PC-3 (cell line): ENCODE measurements at regions not wholly inside any gene's neighbourhood (a gene's known extent, or its start where the extent isn't known, plus 50 kb on each side); places are given as distances from the start of the nearest gene placed in this dataset.

Experiments
- ATAC-seq: fragments of 200-7000 bp; cut with Tn5 transposase; 2 replicates; pipeline ENCODE4 v1.9.1; 2020; ENCODE audit warnings: mild to moderate bottlenecking, moderate library complexity
- BruUV-seq: library from RNA; stranded (reverse); fragments of 400-500 nt; replicated peaks from 2 replicates; lab custom pipeline; 2021; lab: Mats Ljungman, UMichigan
- CTCF ChIA-PET: fragments of 300-600 bp; sonication (Branson Sonifier 250); formaldehyde crosslinking; loops from one replicate; lab custom pipeline; 2022; ENCODE audit warnings: antibody characterized with exemption; lab: Charles Lee
- POLR2A ChIA-PET: fragments of 300-600 bp; sonication (Branson Sonifier 250); formaldehyde crosslinking; loops from one replicate; lab custom pipeline; 2022; ENCODE audit warnings: antibody characterized with exemption; ENCODE audit not compliant: unreplicated experiment; lab: Charles Lee
- DNase-seq: peaks from one replicate; pipeline ENCODE4 v3.0.0-alpha.2; 2015
- H2AFZ ChIP-seq: fragments of 300-600 bp; sonication (generic); 2 replicates; pipeline ENCODE4 v1.6.0; 2016; ENCODE audit warnings: antibody characterized with exemption, low read length
- H3F3A ChIP-seq: fragments of 300-600 bp; sonication (generic); one replicate; pipeline ENCODE4 v1.6.0; 2017; ENCODE audit warnings: antibody characterized with exemption, low read length, control low read depth, mild to moderate bottlenecking; ENCODE audit not compliant: unreplicated experiment
- H3K27ac ChIP-seq: fragments of 300-600 bp; sonication (generic); 2 replicates; pipeline ENCODE4 v1.5.1; 2016; ENCODE audit warnings: mild to moderate bottlenecking, low read length
- H3K27me3 ChIP-seq: fragments of 300-600 bp; sonication (generic); 2 replicates; pipeline ENCODE4 v1.6.1; 2016; ENCODE audit warnings: low read length, mixed read lengths
- H3K36me3 ChIP-seq: fragments of 300-600 bp; sonication (generic); 2 replicates; pipeline ENCODE4 v1.6.1; 2016; ENCODE audit warnings: low read depth, mixed run types, low read length, mixed read lengths
- H3K4me1 ChIP-seq: fragments of 300-600 bp; sonication (generic); 2 replicates; pipeline ENCODE4 v1.5.1; 2016; ENCODE audit warnings: low read length; ENCODE audit not compliant: insufficient read depth
- H3K4me2 ChIP-seq: fragments of 300-600 bp; sonication (generic); 2 replicates; pipeline ENCODE4 v1.6.0; 2016; ENCODE audit warnings: low read length
- H3K4me3 ChIP-seq: fragments of 300-600 bp; sonication (generic); 2 replicates; pipeline ENCODE4 v1.5.1; 2016; ENCODE audit warnings: mild to moderate bottlenecking, low read length, mixed read lengths
- H3K79me2 ChIP-seq: fragments of 300-600 bp; sonication (generic); 2 replicates; pipeline ENCODE4 v1.6.1; 2017; ENCODE audit warnings: low read length, mixed read lengths
- H3K9ac ChIP-seq: fragments of 300-600 bp; sonication (generic); 2 replicates; pipeline ENCODE4 v1.6.0; 2016; ENCODE audit warnings: mild to moderate bottlenecking, low read length
- H3K9me2 ChIP-seq: fragments of 300-600 bp; sonication (generic); replicated peaks from 2 replicates; pipeline ENCODE4 v1.6.1; 2016; ENCODE audit warnings: mixed run types, low read length, mixed read lengths
- H3K9me3 ChIP-seq: fragments of 300-600 bp; sonication (generic); 2 replicates; pipeline ENCODE4 v1.6.1; 2016; ENCODE audit warnings: low read length, mixed read lengths
- H4K20me1 ChIP-seq: fragments of 300-600 bp; sonication (generic); 2 replicates; pipeline ENCODE4 v1.6.1; 2016; ENCODE audit warnings: low read length, mixed read lengths
- EZH2 ChIP-seq: fragments of 300-600 bp; sonication (generic); IDR thresholded peaks from one replicate; pipeline ENCODE4 v1.6.1; 2017; ENCODE audit warnings: antibody characterized with exemption, mild to moderate bottlenecking, low read length; ENCODE audit not compliant: unreplicated experiment
- EZH2phosphoT487 ChIP-seq: fragments of 300-600 bp; sonication (generic); IDR thresholded peaks from 2 replicates; pipeline ENCODE4 v1.6.1; 2018; ENCODE audit warnings: mild to moderate bottlenecking, antibody characterized with exemption, low read length, borderline replicate concordance
- intact Hi-C: fragments of 100-400 bp; cut with micrococcal nuclease; formaldehyde crosslinking; loops from 2 replicates; pipeline ENCODE4 v1.9.0; 2023
- TF ChIP-seq, protein P1 (sequence below): fragments of 300-600 bp; sonication (generic); conservative IDR thresholded peaks from 2 replicates; pipeline ENCODE4 v1.5.1; 2017; ENCODE audit warnings: antibody characterized with exemption, low read depth, mild to moderate bottlenecking, low read length

DNA sequence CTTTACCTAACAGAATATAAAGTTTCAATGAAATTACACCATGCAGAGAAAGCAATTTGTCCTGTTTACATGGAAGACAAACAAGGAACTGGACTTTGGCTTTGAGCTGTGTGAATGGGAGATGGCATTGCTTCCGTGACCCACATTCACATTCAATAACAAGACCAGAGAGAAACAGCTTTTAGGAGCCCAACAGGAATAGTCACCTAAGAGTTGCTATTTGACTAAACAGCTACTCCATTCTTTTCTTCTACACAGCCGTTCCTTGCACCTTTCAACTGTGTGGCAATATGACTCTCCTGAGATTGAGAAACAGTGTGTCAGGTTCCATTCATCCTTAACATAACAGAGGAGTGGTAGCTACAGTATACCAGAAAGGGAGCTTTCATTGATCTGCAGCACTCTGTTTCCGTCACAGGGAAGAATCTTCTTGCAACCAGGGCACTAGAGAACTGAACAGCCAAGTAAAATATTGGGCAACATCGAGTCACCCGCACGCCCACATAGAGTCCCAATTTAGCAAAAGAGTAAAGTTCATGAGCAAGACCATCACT lies 355.1 kb downstream of the HAO1 start:
- H4K20me1 ChIP-seq: no peaks in the 10 kb centered on the region
- no peaks in the 10 kb centered on the region for H3K27me3 ChIP-seq
- no peak overlapping the region for H2AFZ ChIP-seq
- H3K27ac ChIP-seq: no peak overlapping the region
- ChIA-PET POLR2A (no interaction called here), CTCF (no interaction called here)
- no peaks in the 10 kb centered on the region for H3K79me2 ChIP-seq
- H3F3A ChIP-seq: no peaks in the 10 kb centered on the region
- no peaks in the 10 kb centered on the region for H3K36me3 ChIP-seq
- H3K9me3 ChIP-seq: no peaks in the 10 kb centered on the region
- no peak overlapping the region for H3K4me2 ChIP-seq
- TF ChIP-seq EZH2phosphoT487 (no peak), EZH2 (no peak)
- TF ChIP-seq, protein P1, sequence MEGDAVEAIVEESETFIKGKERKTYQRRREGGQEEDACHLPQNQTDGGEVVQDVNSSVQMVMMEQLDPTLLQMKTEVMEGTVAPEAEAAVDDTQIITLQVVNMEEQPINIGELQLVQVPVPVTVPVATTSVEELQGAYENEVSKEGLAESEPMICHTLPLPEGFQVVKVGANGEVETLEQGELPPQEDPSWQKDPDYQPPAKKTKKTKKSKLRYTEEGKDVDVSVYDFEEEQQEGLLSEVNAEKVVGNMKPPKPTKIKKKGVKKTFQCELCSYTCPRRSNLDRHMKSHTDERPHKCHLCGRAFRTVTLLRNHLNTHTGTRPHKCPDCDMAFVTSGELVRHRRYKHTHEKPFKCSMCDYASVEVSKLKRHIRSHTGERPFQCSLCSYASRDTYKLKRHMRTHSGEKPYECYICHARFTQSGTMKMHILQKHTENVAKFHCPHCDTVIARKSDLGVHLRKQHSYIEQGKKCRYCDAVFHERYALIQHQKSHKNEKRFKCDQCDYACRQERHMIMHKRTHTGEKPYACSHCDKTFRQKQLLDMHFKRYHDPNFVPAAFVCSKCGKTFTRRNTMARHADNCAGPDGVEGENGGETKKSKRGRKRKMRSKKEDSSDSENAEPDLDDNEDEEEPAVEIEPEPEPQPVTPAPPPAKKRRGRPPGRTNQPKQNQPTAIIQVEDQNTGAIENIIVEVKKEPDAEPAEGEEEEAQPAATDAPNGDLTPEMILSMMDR: no peak
- BruUV-seq: no TSS peak
- ATAC-seq (no peak), DNase-seq (no peak)
- H3K9me2 ChIP-seq: no peaks in the 10 kb centered on the region
- intact Hi-C loops: no loop called here
- H3K9ac ChIP-seq: no peak overlapping the region
- H3K4me3 ChIP-seq: no peak overlapping the region
- no peaks in the 10 kb centered on the region for H3K4me1 ChIP-seq

DNA sequence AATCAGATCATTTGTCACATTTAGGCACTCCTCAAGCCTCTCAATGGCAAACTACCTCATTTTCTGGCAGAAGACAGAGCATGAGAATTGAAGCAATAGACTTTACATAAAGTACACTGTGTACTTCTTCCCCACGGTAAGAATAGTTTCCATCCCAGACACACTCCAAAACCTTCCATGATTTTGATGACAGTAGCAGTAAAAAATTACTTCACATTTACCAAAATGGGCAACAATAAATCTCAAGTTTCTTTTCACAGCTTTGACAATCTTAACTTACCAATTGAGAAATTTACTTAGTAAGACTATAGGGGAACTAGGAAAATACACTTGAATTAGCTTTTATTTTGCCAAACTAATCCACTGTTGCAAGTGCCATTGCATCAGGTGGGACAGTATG lies 353.8 kb downstream of the HAO1 start:
- Histone ChIP-seq H3K9me2 (no peaks in the 10 kb centered on the region), H3K4me3 (no peak overlapping the region), H3K4me2 (no peak overlapping the region), H3K36me3 (no peaks in the 10 kb centered on the region), H3K9me3 (no peaks in the 10 kb centered on the region), H3K4me1 (no peaks in the 10 kb centered on the region), H3K27me3 (no peaks in the 10 kb centered on the region), H3F3A (no peaks in the 10 kb centered on the region), H3K79me2 (no peaks in the 10 kb centered on the region), H2AFZ (no peak overlapping the region), H3K9ac (no peak overlapping the region), H4K20me1 (no peaks in the 10 kb centered on the region), H3K27ac (no peak overlapping the region)
- DNase-seq (no peak), ATAC-seq (no peak)
- no peak for TF ChIP-seq EZH2
- BruUV-seq: no TSS peak
- ChIA-PET POLR2A (no interaction called here), CTCF (no interaction called here)
- intact Hi-C loops: no loop called here

DNA sequence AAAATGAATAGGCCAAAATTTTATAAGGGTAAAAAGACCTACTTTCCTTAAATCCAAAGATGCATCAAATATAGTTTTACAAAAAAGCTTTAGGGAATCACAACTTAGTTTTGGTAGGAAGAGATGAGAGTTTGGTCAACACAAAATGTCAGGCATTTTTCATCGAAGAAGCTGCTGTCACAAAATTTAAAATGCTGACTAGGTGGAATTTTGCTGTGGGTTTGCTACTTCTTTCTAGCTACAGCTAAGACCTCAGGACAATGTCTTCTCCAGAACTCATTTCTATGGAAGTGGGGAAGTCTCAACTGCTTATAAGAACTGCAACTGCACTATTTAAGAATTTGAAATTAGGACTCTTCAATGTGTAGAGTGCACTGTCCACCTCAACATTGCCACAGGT lies 351.1 kb downstream of the HAO1 start:
- H3F3A ChIP-seq: no peaks in the 10 kb centered on the region
- H3K9ac ChIP-seq: no peak overlapping the region
- intact Hi-C loops: no loop called here
- H3K79me2 ChIP-seq: no peaks in the 10 kb centered on the region
- H3K4me2 ChIP-seq: no peak overlapping the region
- no peaks in the 10 kb centered on the region for H3K4me1 ChIP-seq
- ATAC-seq (no peak), DNase-seq (no peak)
- no peak overlapping the region for H3K4me3 ChIP-seq
- POLR2A ChIA-PET: no interaction called here
- CTCF ChIA-PET: no interaction called here
- H3K36me3 ChIP-seq: no peaks in the 10 kb centered on the region
- no peaks in the 10 kb centered on the region for H3K9me2 ChIP-seq
- TF ChIP-seq, protein P1: no peak
- TF ChIP-seq EZH2 (no peak), EZH2phosphoT487 (no peak)
- no peaks in the 10 kb centered on the region for H3K27me3 ChIP-seq
- BruUV-seq: no TSS peak
- no peaks in the 10 kb centered on the region for H3K9me3 ChIP-seq
- H3K27ac ChIP-seq: no peak overlapping the region
- no peak overlapping the region for H2AFZ ChIP-seq
- no peaks in the 10 kb centered on the region for H4K20me1 ChIP-seq
